ENCODE measurements at regions not wholly inside any gene's neighbourhood (a gene's known extent, or its start where the extent isn't known, plus 50 kb on each side); places are given as distances from the start of the nearest gene placed in this dataset.
"Not testable (repeated sequence)": the region's sequence is repeated elsewhere in the genome, so short reads cannot be mapped to it uniquely, and the experiment has no call there.

DNA sequence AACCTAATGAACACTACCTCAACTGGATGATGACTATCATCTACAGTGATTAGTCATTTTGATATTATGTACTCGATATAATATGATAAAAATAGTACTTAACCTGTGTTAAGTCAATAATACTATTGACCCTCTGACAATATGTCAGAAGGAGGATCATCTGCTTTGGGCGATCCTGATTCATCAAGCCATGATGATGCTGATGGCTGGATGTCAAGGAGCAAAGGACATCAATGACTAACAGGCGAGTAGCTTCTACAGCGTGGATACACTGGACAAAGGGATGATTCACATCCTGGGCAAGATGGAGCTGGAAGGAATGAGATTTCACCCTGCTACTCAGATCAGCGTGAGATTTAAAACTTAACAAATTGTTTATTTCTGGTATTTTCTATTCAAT lies 94.4 kb upstream of the SKAP2 start:
- DNase-seq (ENCODE audit: low read depth, low spot score): peak; percentile 5

DNA sequence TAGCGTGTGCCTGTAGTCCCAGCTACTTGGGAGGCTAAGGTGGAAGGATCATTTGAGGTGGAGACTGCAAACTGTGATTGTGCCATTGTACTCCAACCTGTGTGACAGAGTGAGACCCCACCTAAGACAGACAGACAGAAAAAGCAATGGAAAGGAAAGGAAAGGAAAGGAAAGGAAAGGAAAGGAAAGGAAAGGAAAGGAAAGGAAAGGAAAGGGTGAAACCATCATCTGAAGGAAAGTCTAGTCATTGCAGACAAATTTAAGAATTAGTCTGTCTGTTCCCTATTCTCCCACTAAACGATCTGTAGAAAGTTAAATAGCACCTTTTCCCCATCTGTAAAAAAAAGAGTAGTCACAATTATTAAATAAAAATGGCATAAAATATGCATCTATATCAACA lies 91.1 kb upstream of the SKAP2 start:
- no peak for DNase-seq (ENCODE audit: low read depth, low spot score)

DNA sequence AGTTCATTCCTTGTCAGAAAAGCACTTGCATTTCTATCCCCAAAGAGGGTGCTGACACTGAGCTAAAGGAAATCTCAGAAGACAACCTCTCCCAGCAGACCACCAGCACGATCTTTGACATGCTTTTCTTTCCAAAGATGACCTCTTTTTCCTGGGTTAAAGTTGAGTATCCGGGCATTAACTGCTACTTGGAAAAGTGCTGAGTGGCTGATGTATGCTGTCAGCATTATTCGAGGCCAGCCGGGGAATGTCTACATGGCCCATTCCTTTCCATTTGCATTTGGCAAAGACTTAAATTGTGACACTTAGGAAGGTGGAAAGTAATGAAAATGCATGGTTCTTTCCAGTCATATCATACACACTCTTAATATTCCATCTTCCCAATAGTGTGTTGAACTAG lies 90.6 kb upstream of the SKAP2 start:
- no peak for DNase-seq (ENCODE audit: low read depth, low spot score)

DNA sequence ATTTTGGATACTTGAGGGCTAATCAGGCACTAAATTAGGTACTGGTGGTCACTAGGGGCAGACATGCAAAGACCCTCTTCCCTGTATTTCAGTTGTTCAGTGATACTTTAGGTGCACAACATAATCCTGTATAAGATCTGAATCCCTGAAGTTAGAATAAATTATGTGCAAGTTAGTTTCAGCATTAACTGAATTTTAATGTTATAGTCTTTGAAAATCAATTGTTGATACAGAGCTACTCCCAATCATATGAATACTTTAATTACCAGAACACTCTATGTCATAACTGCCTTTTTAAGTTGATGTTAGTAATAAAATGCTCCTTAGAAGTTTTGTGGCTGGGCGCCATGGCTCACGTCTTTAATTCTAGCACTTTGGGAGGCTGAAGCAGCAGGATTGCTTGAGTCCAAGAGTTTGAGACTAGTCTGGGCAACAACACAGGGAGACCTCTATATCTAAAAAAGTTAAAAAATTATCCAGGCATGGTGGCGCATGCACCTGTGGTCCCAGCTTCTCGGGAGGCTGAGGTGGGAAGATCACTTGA lies 87.1 kb upstream of the SKAP2 start:
- no peak for DNase-seq (ENCODE audit: low read depth, low spot score)

DNA sequence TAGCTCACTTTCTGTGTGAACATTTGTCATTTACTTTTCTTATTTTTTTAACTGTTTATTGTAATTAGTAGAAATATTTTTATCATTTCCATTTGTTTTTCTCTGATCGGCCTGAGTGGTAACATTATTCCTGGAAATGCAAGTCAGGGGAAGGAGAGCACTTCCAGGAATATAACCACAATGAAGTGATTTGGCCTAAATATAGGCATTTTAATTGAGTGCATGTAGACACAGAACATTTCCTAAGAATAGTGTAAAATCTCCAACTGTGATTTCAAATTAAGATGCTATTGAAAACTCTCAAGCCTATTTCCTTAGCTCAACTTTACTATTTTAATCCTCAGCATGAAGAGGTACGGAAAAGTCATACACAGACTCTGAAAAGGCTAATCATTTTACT lies 86.5 kb upstream of the SKAP2 start:
- no peak for DNase-seq (ENCODE audit: low read depth, low spot score)

DNA sequence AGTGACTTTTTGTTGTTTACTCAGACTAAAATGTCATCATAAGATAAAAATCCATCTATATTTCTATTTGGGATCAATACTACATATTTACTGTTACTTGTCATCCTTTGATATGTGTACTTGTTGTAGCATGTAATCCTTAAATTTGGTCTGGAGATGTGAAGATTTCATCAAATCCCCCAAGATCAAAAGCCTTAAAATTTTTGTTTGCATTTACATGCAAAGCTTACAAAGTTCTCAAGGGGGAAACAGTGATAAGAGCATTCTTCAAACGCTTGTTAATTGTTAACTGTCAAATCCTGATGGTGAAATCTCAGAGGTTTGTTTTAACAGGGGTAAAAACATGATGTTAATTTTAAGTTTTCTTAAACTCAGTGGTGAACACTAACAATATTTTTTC lies 84.9 kb upstream of the SKAP2 start:
- no peak for DNase-seq (ENCODE audit: low read depth, low spot score)

DNA sequence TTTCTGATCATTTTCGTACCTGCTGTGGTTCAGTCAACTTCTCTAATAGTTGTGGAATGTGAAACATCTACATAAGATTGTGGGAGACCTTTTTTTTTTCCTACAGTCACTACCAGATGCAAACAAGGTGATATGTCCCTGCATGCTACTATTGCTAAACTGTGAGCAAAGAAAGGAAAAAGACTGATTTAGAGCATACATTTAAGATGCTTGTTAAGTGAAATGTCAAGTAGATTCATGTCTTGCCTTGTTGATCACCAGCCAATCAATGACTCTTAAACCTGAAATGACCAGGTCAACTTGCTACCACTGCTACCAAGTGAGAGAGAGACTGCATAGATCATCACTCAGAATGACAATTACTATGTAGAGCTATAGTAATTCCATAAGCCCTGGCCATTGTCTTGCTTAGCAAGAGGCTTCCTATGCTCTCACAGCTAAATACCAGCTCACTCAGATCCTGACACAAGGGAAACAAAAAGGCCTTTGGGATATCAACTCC lies 84.3 kb upstream of the SKAP2 start:
- no peak for DNase-seq (ENCODE audit: low read depth, low spot score)

DNA sequence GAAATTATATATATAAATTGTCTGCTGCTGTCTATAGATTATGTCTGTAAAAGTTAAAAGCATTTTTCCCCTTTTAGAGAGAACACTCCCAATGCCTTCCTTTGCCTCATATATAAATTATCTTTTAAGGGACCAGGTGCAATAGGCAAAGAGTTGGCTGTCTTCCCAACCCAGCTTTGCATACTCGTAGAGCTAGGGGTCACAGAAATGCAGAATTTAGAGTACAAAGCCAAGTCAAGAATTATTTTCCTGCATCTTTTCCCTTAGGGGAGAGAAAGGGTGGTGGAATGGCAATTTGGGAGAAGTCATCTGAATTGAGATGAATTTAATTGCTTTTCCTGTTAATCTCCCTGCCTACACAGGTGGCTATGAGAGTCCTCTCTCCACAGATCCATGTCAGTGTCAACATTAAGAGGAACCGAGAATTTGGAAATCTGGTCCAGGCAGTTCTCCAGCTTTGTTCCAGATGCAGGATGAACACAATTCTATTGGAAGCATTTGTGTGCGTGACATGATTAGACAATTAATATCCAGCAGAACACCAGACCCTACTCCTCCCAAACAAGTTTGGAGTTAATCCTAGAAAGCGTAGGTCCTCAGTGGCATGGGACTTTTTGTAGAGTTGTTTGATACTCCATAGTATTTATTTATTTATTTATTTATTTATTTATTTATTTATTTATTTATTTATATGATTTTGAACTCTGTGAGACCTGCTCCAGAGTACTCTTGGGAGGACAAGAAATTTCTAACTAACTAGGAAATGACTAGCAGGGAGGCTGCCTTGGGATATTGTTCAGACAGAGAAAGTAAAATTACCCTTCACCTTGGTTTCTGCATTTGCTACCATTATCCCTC lies 80.3 kb upstream of the SKAP2 start:
- DNase-seq (ENCODE audit: low read depth, low spot score): no peak

DNA sequence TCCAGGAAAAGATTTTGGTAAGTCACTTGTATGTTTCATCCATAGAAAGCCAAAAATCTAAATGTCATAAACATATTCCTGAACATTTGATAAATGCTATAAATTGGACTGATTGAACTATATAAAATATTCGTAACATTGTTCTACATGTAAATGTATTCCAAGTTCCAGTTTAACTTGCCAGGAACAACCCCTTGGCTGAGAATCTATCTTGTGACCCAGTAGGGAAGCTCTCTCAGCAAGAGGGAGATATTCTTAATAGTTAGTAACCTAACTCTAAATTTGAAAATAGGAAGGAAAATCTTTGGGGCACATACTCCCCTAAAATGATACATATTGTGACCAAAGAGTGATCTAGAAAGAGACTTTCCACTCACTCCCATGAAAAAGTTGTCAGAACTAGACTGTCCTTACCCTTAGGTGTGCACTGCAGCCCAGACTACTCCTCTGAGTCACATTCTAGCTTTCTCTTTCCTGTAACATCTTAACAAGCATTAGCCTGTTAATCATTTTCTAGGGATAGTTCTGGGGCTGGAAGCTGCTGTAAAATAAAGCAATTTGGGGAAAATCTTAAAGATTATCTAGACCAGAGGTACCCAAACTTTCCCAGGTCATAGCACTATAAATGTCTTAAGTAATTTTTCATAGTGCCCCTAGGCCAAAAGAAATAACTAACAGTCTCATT lies 73.7 kb upstream of the SKAP2 start:
- DNase-seq (ENCODE audit: low read depth, low spot score): no peak

DNA sequence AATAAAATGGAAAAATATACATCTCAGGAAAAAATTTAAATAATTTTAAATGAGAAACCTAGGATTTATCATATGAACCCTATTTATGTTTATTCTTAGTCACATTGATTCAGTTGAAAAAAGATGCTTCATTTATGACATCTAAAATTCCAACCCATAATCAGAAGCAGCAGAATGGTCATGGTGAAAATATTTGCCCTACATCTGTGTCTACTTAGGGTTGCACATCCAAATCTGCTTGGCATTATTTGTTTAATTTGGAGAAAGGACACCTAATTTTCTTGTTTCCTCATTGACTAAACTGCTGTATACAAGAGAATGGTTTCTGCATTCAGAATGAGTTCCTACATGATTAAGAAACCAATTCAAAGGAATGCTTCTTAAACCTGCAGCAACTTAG lies 72.9 kb upstream of the SKAP2 start:
- no peak for DNase-seq (ENCODE audit: low read depth, low spot score)

DNA sequence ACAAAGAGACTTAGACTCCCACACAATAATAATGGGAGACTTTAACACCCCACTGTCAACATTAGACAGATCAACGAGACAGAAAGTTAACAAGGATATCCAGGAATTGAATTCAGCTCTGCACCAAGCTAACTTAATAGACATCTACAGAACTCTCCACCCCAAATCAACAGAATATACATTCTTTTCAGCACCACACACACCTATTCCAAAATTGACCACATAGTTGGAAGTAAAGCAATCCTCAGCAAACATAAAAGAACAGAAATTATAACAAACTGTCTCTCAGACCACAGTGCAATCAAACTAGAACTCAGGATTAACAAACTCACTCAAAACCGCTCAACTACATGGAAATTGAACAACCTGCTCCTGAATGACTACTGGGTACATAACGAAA lies 68.2 kb upstream of the SKAP2 start:
- not testable (repeated sequence) for DNase-seq (ENCODE audit: low read depth, low spot score)

DNA sequence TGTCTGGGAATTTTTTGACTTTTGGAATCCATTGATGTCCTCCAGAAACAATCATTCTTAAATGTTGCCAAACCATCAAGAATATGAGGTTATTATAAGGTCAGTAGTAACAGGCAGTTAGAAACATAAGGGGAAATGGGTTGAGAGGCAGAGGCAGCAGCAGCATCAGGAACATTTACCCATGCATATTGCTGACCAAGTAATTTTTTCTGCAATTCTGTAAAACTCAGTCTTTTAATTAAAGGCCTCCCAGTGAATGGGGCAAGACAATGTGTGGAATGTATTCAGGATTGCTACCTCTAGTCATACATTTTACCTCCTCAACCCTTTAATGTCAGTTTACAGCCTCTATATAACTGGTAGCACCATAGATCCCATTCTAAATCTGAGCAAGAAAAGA lies 66.5 kb upstream of the SKAP2 start:
- DNase-seq (ENCODE audit: low read depth, low spot score): no peak

DNA sequence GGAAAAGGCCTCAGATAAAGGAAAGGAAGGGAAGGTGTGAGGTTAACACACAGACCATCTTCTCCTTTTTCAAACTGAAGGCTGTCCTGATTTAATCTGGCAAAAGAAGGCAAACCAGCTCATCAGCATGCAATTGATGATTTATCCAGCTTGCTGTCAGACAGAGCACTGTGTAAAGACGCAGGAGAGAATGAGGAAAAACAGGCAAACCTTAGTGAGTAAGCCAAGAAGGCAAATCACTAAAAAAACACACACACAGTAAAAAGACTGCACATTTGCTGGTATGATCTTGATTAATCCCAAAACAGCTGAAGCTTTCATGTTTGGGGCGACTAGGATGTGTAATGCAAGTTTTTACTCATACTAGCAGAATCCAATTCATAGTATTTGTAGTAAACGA lies 65.8 kb upstream of the SKAP2 start:
- no peak for DNase-seq (ENCODE audit: low read depth, low spot score)

DNA sequence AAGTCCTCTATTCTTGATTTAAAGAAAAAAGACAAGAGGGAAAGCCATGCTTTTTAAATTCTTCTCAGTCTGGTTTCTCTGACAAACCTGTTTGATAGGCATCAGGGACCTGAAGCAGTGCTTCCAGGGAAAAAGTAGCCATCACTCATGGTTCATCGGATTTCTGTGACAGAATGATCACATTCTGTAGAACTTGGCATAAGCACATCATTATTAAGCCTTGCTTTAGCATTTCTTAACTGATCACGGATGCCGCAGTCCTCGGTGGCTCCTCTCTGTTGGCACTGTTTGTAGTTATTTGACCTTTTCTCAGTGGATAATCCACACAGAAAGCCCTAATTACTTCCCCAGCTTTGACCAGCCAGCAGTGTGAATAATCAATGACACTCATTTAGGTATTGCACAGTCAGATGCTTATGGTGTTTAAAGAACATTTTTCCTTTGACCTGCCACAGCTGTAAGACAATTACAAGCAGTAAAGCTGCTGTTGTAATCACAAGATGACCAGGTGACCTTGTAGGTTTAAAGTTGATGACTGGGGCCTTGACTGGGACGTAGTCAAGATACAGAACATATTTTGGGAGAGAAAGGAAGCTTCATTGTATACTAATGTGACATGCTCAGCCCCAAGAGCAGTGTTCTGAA lies 64.4 kb upstream of the SKAP2 start:
- no peak for DNase-seq (ENCODE audit: low read depth, low spot score)

DNA sequence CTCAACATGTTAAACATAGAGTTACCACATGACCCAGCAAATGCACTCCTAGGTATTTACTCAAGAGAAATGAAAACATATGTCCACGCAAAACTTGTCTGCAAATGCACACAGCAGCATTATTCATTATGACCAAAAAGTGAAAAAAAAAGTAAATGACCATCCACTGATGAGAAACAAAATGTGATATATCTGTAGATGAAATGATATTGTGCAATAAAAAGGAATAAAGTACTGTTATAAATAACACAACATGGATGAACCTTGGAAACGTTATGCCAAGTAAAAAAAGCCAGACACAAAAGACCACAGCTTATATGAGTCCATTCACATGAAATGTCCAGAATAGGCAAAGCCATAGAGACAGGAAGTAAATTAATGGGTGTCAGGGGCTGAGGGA lies 61.4 kb upstream of the SKAP2 start:
- DNase-seq (ENCODE audit: low read depth, low spot score): no peak

DNA sequence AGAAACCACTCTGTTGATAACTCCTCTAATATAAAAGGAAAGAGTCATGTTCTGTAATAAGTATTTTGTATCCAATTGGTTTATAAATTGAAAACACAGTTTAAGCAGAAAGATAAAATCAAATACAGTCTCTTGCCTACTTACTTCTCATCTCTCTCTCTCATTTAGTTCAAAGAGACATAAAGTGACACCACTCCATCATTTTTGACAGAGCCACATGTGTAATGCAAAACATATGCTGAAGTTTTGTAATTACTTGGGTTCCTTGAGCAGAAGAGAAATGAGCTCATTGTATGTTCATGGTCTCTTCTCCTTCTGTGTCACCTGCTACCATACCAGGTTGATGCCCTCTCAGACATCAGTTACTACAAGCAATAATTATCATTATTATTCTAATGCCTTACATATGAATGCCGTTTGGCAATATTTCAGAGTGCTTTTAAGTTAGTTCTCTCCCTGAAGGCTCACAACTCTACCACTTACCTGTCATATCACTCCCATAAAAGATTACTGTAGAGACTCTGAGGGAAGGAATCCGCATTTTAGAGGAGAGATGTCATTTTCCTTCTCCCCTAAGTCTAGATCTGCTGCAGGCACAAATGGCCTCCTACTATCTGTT lies 59.9 kb upstream of the SKAP2 start:
- no peak for DNase-seq (ENCODE audit: low read depth, low spot score)

DNA sequence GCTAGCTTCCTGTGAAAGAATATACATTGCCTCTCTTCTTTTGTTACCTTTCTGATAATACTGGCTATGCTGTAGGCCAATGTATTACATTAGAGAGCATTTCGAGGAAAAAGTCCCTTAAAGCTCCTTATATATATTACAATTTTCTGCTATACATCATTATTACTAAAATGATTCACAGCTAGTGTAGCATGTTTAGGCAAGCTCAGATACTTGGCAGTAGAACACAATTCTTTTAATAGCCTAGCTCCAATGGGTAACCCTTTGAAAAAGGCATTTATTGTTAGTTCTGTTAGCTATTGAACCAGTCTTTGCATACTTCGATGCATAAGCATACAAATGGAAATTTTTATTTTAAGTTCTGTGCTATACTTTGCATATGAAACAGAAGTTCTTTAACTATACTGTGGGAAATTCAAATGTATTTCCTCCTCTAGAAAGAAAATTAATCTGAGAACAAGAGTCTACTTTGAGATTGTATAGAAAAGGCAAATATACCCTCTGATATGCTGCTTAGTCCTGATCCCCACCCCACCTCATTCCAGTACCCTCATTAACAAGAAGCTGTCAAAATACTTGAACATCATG lies 55.6 kb upstream of the SKAP2 start:
- DNase-seq (ENCODE audit: low read depth, low spot score): no peak

DNA sequence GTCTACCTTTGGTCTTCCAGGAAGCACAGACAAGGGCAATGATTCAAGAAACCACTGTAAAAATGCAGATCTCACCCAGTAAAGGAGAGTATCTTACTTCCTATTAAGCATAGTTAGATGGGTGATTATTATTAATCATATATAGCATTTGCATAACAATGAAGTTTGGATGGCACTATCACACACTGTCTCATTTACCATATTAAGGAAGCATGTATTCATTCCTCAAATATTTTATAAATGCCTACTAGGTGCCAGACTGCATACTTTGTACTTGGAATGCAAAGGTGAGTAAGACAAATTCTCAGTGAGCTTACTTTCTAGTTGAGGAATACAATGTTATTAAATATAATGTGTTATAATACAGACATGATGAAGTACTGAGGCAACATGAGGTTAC lies 53.9 kb upstream of the SKAP2 start:
- DNase-seq (ENCODE audit: low read depth, low spot score): no peak

DNA sequence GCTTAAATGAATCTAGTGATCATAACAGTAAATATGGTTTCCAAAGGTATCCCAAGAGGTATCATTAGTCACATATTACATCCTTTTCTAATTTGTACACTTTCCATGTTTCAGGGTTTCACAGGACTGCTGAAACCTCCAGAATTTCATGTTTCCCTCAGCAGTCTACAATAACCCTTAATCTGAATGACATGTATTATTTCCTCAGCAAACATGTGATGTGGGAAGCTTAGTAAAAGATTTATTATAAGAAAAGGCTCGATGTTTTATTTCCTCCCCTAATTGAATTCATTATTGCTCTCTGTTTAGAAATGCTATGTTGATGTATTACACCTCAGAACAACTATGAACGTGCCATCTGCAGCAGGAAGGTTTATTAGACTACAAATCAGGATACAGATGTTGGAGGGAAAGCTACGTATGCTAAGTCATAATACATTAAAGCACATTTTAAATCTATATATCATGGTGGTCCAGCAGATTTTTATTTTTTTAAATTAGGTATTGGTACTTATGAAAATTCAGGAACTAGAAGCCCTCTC lies 52.5 kb upstream of the SKAP2 start:
- DNase-seq (ENCODE audit: low read depth, low spot score): no peak

DNA sequence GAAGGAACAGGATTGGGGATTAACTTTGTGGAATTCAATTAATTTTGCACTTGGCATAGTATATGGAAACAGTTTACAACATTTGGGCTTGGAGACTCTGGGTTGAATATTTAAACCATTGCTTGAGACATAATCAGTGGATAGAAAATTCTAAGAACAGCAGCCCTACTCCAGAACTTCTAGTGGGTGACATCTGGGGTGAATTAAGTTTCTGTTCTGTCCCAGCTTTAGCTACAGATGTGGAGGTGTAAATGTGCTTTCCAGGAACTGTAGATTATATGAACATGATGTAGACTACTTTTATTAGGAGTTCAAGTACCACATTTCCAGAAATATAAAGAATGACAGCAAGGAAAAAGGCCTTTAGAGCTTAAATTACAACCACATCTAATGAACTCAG lies 51.9 kb upstream of the SKAP2 start:
- DNase-seq (ENCODE audit: low read depth, low spot score): no peak

Measured in pulmonary artery endothelial cell (primary cell).